GM12878 (cell line): ENCODE measurements at regions not wholly inside any gene's neighbourhood (a gene's known extent, or its start where the extent isn't known, plus 50 kb on each side); places are given as distances from the start of the nearest gene placed in this dataset.

Experiments used
- ATAC-seq: fragments of 200-7000 bp; cut with Tn5 transposase; 3 replicates; pipeline ENCODE4 v1.9.1; 2020; ENCODE audit warnings: mild to moderate bottlenecking, moderate library complexity
- BruUV-seq: library from RNA; stranded (reverse); fragments of 400-500 nt; replicated peaks from 2 replicates; lab custom pipeline; 2021; lab: Mats Ljungman, UMichigan
- CTCF ChIA-PET: fragments of 300-600 bp; sonication (Branson Sonifier 250); formaldehyde crosslinking; extraction: SDS; loops from one replicate; lab custom pipeline; 2021; ENCODE audit warnings: inconsistent platforms; lab: Yijun Ruan, JAX
- POLR2A ChIA-PET: fragments of 350-600 bp; formaldehyde crosslinking; extraction: SDS; loops from one replicate; lab custom pipeline; 2021; ENCODE audit warnings: inconsistent platforms; lab: Charles Lee
- RAD21 ChIA-PET: fragments of 300-600 bp; sonication (Branson Sonifier 250); formaldehyde crosslinking; loops from one replicate; lab custom pipeline; 2023; ENCODE audit warnings: antibody characterized with exemption; ENCODE audit not compliant: unreplicated experiment; lab: Charles Lee
- SMC1A ChIA-PET: fragments of 300-600 bp; sonication (Branson Sonifier 250); formaldehyde crosslinking; loops from one replicate; lab custom pipeline; 2023; ENCODE audit not compliant: unreplicated experiment, uncharacterized antibody; lab: Charles Lee
- DNase-seq: peaks from one replicate; pipeline ENCODE4 v3.0.0-alpha.2; 2011; ENCODE audit warnings: low read depth, low spot score
- FAIRE-seq: peaks from 3 replicates; lab custom pipeline; 2011; peaks lifted over from hg19 to GRCh38; lab: Jason Lieb, UNC
- H2AFZ ChIP-seq: 2 replicates; pipeline ENCODE4 v1.6.0; 2011; ENCODE audit warnings: low read depth, low read length, control low read depth; ENCODE audit not compliant: control insufficient read depth
- H3K27ac ChIP-seq: 2 replicates; pipeline ENCODE4 v1.5.1; 2011; ENCODE audit warnings: control low read depth; ENCODE audit not compliant: control insufficient read depth, insufficient read depth
- H3K27me3 ChIP-seq, 2 experiments: replicated peaks in 1 of 2; 2 replicates each; pipeline versions ENCODE4 v1.6.0 to v1.6.1; 2011; ENCODE audit warnings: low read length in 1 of 2; ENCODE audit not compliant: control insufficient read depth in 2 of 2, insufficient read depth in 2 of 2
- H3K36me3 ChIP-seq, 2 experiments: 2 replicates each; pipeline ENCODE4 v1.5.1; 2011; ENCODE audit warnings: low read length in 1 of 2; ENCODE audit not compliant: control insufficient read depth in 2 of 2, insufficient read depth in 2 of 2
- H3K4me1 ChIP-seq: 2 replicates; pipeline ENCODE4 v1.6.1; 2011; ENCODE audit warnings: mild to moderate bottlenecking, low read length, moderate library complexity, mixed read lengths; ENCODE audit not compliant: control insufficient read depth, insufficient read depth
- H3K4me2 ChIP-seq: 2 replicates; pipeline ENCODE4 v1.6.0; 2011; ENCODE audit warnings: control low read depth; ENCODE audit not compliant: control insufficient read depth, insufficient read depth
- H3K4me3 ChIP-seq: fragments of 200-600 bp; sonication (generic); 2 replicates; pipeline ENCODE4 v1.5.1; 2016
- H3K79me2 ChIP-seq: 2 replicates; pipeline ENCODE4 v1.6.0; 2011; ENCODE audit warnings: low read length; ENCODE audit not compliant: control insufficient read depth, insufficient read depth
- H3K9ac ChIP-seq: 2 replicates; pipeline ENCODE4 v1.8.0; 2011; ENCODE audit warnings: low read length, control low read depth, mixed read lengths; ENCODE audit not compliant: control insufficient read depth, insufficient read depth
- H3K9me3 ChIP-seq: replicated peaks from 3 replicates; pipeline ENCODE4 v1.5.1; 2011; ENCODE audit warnings: mild to moderate bottlenecking, low read length; ENCODE audit not compliant: control insufficient read depth, insufficient read depth
- H4K20me1 ChIP-seq: 2 replicates; pipeline ENCODE4 v1.6.0; 2011; ENCODE audit not compliant: control insufficient read depth, insufficient read depth
- ATF3 ChIP-seq: IDR thresholded peaks from 2 replicates; pipeline ENCODE4 v1.6.1; 2011; ENCODE audit warnings: low read depth, mild to moderate bottlenecking, low read length, moderate library complexity, borderline replicate concordance; ENCODE audit errors: extremely low read depth
- CHD1 ChIP-seq: IDR thresholded peaks from 2 replicates; pipeline ENCODE4 v1.6.1; 2012; ENCODE audit warnings: low read depth, low read length, improper control_type of control experiment
- CREB1 ChIP-seq: IDR thresholded peaks from 2 replicates; pipeline ENCODE4 v1.6.1; 2012; ENCODE audit warnings: low read depth, mild to moderate bottlenecking, inconsistent platforms
- EGR1 ChIP-seq, 2 experiments: IDR thresholded peaks; 1 replicate in 1 of 2; 2 replicates in 1 of 2; pipeline ENCODE4 v1.6.1; 2011 to 2012; ENCODE audit warnings: low read depth in 2 of 2, low read length in 2 of 2, borderline replicate concordance in 1 of 2, mild to moderate bottlenecking in 1 of 2, moderate library complexity in 1 of 2
- HSF1 ChIP-seq: fragments of 150-350 bp; IDR thresholded peaks from 2 replicates; pipeline ENCODE4 v1.6.1; 2014; ENCODE audit warnings: mild to moderate bottlenecking, low read depth, low read length
- KAT2A ChIP-seq: conservative IDR thresholded peaks from 2 replicates; pipeline ENCODE4 v1.6.1; 2011; ENCODE audit warnings: low read depth, low read length; ENCODE audit not compliant: control insufficient read depth
- MXI1 ChIP-seq: fragments of 150-350 bp; IDR thresholded peaks from 2 replicates; pipeline ENCODE4 v1.6.1; 2011; ENCODE audit warnings: low read depth, mild to moderate bottlenecking, inconsistent platforms, low read length, improper control_type of control experiment
- NKRF ChIP-seq: fragments of 450-650 bp; conservative IDR thresholded peaks from 2 replicates; pipeline ENCODE4 v1.6.1; 2017; ENCODE audit warnings: mild to moderate bottlenecking, moderate library complexity
- NR2C1 ChIP-seq: fragments of 450-650 bp; IDR thresholded peaks from 2 replicates; pipeline ENCODE4 v1.6.1; 2017; ENCODE audit warnings: antibody characterized with exemption, mild to moderate bottlenecking, moderate library complexity
- PAX8 ChIP-seq: fragments of 450-650 bp; IDR thresholded peaks from 2 replicates; pipeline ENCODE4 v1.6.1; 2017; ENCODE audit warnings: mild to moderate bottlenecking, moderate library complexity
- PBX3 ChIP-seq: IDR thresholded peaks from 2 replicates; pipeline ENCODE4 v1.6.1; 2011; ENCODE audit warnings: mild to moderate bottlenecking, low read depth, low read length, moderate library complexity; ENCODE audit not compliant: insufficient replicate concordance
- PKNOX1 ChIP-seq: fragments of 450-650 bp; IDR thresholded peaks from 2 replicates; pipeline ENCODE4 v1.6.1; 2016; ENCODE audit warnings: mild to moderate bottlenecking
- RUNX3 ChIP-seq: IDR thresholded peaks from 2 replicates; pipeline ENCODE4 v1.6.1; 2012; ENCODE audit warnings: low read length, inconsistent platforms
- SMARCA5 ChIP-seq: fragments of 450-650 bp; IDR thresholded peaks from 2 replicates; pipeline ENCODE4 v1.6.1; 2017; ENCODE audit warnings: mild to moderate bottlenecking
- SREBF1 ChIP-seq: IDR thresholded peaks from 2 replicates; pipeline ENCODE4 v1.6.1; 2012; ENCODE audit warnings: mild to moderate bottlenecking, low read length
- SRF ChIP-seq, 2 experiments: IDR thresholded peaks; 2 replicates each; pipeline ENCODE4 v1.6.1; 2011; ENCODE audit warnings: low read depth in 2 of 2, low read length in 2 of 2, mild to moderate bottlenecking in 1 of 2, moderate library complexity in 1 of 2
- TCF7 ChIP-seq: IDR thresholded peaks from 2 replicates; pipeline ENCODE4 v1.6.1; 2014; ENCODE audit warnings: antibody characterized with exemption, borderline replicate concordance
- YY1 ChIP-seq: IDR thresholded peaks from 2 replicates; pipeline ENCODE4 v1.6.1; 2011; ENCODE audit warnings: low read depth, mild to moderate bottlenecking, low read length
- WGBS: methylation state at CpG from one replicate; pipeline ENCODE4 v1.1.6; 2016; ENCODE audit warnings: low lambda C conversion rate; ENCODE audit not compliant: insufficient replicate concordance, insufficient coverage; ENCODE audit errors: missing lambda C conversion rate; 5-methylcytosine and 5-hydroxymethylcytosine counted together
- in situ Hi-C: fragments of 300-500 bp; cut with MboI; formaldehyde crosslinking; loops from 9 replicates; pipeline ENCODE4 v1.14.3; 2018; ENCODE audit warnings: mixed read lengths
- intact Hi-C: fragments of 100-400 bp; cut with micrococcal nuclease; formaldehyde crosslinking; loops from one replicate; pipeline ENCODE4 v1.14.2; 2022; ENCODE audit not compliant: unreplicated experiment

GRCh38 chr22:27123880-27124279, 466.5 kb downstream of the MIAT start (continued):
- no peak for TF ChIP-seq HSF1
- no peak for TF ChIP-seq SRF (IDR thresholded peaks at IDR 0.05; ENCODE audit: low read depth in 2 of 2, low read length in 2 of 2)
- no peak for TF ChIP-seq PAX8
- no peak for TF ChIP-seq SMARCA5
- TF ChIP-seq ATF3 = no peak
- TF ChIP-seq EGR1 (IDR thresholded peaks at IDR 0.05; ENCODE audit: borderline replicate concordance in 1 of 2, low read depth in 2 of 2, low read length in 2 of 2) = no peak
- no peak for TF ChIP-seq MXI1
- TF ChIP-seq RUNX3 = no peak

GRCh38 chr22:27124351-27124966, 467.1 kb downstream of the MIAT start:
- no peaks in the 10 kb centered on the region for H4K20me1 ChIP-seq
- CTCF ChIA-PET = no interaction called here
- intact Hi-C loops (no loop called here), in situ Hi-C loops (no loop called here)
- FAIRE-seq (no peak), ATAC-seq (no peak), DNase-seq (no peak)
- SMC1A ChIA-PET = no interaction called here
- no peak overlapping the region for H3K4me2 ChIP-seq
- H2AFZ ChIP-seq = no peak overlapping the region
- H3K27ac ChIP-seq = no peak overlapping the region
- no peak overlapping the region for H3K9ac ChIP-seq
- no peaks in the 10 kb centered on the region for H3K79me2 ChIP-seq
- H3K4me3 ChIP-seq = no peak overlapping the region
- POLR2A ChIA-PET = no interaction called here
- RAD21 ChIA-PET = no interaction called here
- no peaks in the 10 kb centered on the region for H3K4me1 ChIP-seq
- H3K36me3 ChIP-seq = no peaks in the 10 kb centered on the region
- WGBS = under 1% methylated on average over 16 of the region's 16 CpGs
- H3K27me3 ChIP-seq = no peaks in the 10 kb centered on the region
- no TSS peak for BruUV-seq
- H3K9me3 ChIP-seq = no peaks in the 10 kb centered on the region
- TF ChIP-seq NR2C1 (no peak), ATF3 (no peak), YY1 (no peak), NKRF (no peak), PBX3 (no peak), TCF7 (no peak), SREBF1 (no peak), CREB1 (no peak), KAT2A (no peak), PKNOX1 (no peak), CHD1 (no peak)
